Memory B cell (primary cell): ENCODE measurements at regions not wholly inside any gene's neighbourhood (a gene's known extent, or its start where the extent isn't known, plus 50 kb on each side); places are given as distances from the start of the nearest gene placed in this dataset.
"Not testable (repeated sequence)": the region's sequence is repeated elsewhere in the genome, so short reads cannot be mapped to it uniquely, and the experiment has no call there.

ENCODE experiments used
- ATAC-seq: fragments of 150-1000 bp; cut with Tn5 transposase; 2 replicates; pipeline ENCODE4 v1.10.0; 2021; ENCODE audit warnings: low read depth, mild to moderate bottlenecking, moderate library complexity
- DNase-seq, 2 donors: peaks; one replicate each; pipeline ENCODE4 v3.0.0; 2022; ENCODE audit warnings: low spot score in 2 of 2
- H3K27ac Mint-ChIP-seq: one replicate; pipeline ENCODE4 v1.8.0; 2022; ENCODE audit warnings: mild to moderate bottlenecking, moderate library complexity, mixed read lengths
- H3K27me3 Mint-ChIP-seq: one replicate; pipeline ENCODE4 v1.8.0; 2022; ENCODE audit warnings: mixed read lengths
- H3K36me3 Mint-ChIP-seq: one replicate; pipeline ENCODE4 v1.8.0; 2022; ENCODE audit warnings: mild to moderate bottlenecking, mixed read lengths
- H3K4me1 Mint-ChIP-seq: one replicate; pipeline ENCODE4 v1.8.0; 2022; ENCODE audit warnings: mixed read lengths
- H3K4me3 Mint-ChIP-seq: one replicate; pipeline ENCODE4 v1.8.0; 2022; ENCODE audit warnings: mild to moderate bottlenecking, moderate library complexity, mixed read lengths
- H3K9me3 Mint-ChIP-seq: one replicate; pipeline ENCODE4 v1.8.0; 2022; ENCODE audit warnings: mixed read lengths

GRCh38 chrX:76774912-76775311 lies 347.4 kb downstream of the MAGEE1 start:
- not testable (repeated sequence) for H3K27me3 Mint-ChIP-seq, H3K4me1 Mint-ChIP-seq, ATAC-seq, H3K4me3 Mint-ChIP-seq, H3K9me3 Mint-ChIP-seq, DNase-seq, H3K36me3 Mint-ChIP-seq, H3K27ac Mint-ChIP-seq

DNA sequence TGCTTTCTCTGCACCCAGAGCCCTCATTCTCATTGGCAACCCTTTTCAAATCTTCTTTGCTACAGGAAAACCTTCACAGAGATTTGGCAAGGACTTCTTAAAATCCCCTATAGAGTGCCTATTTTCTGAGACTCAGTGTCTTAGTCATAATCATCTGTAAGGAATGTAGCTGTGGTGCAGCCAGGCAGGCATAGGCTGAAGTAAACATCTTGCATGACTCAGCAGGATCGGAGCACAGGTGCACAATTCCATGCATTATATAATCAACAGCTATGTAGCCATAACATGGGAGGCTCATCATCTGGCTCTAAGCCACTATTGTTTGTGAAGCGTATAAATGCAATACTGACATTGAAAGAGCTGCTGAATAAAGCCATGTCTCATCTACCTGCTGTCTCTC lies 368.8 kb downstream of the MAGEE1 start:
- no peaks in the 10 kb centered on the region for H3K36me3 Mint-ChIP-seq

GRCh38 chrX:76802708-76803107 lies 375.2 kb downstream of the MAGEE1 start:
- H3K4me3 Mint-ChIP-seq = no peak overlapping the region
- no peak for ATAC-seq
- H3K27me3 Mint-ChIP-seq = no peaks in the 10 kb centered on the region

More for the DNA sequence above, 368.8 kb downstream of the MAGEE1 start:
- Mint-ChIP-seq H3K27ac (no peak overlapping the region), H3K4me3 (no peak overlapping the region), H3K4me1 (no peaks in the 10 kb centered on the region), H3K9me3 (no peaks in the 10 kb centered on the region), H3K27me3 (no peaks in the 10 kb centered on the region)
- DNase-seq (no peak), ATAC-seq (no peak)

GRCh38 chrX:76815754-76816153 lies 388.2 kb downstream of the MAGEE1 start:
- H3K4me3 Mint-ChIP-seq = no peak overlapping the region
- no peaks in the 10 kb centered on the region for H3K36me3 Mint-ChIP-seq
- H3K9me3 Mint-ChIP-seq = peaks cover 2% of the 10 kb centered on the region

More at GRCh38 chrX:76802708-76803107, 375.2 kb downstream of the MAGEE1 start:
- Mint-ChIP-seq H3K9me3 (no peaks in the 10 kb centered on the region), H3K27ac (no peak overlapping the region), H3K4me1 (no peaks in the 10 kb centered on the region), H3K36me3 (no peaks in the 10 kb centered on the region)
- DNase-seq = no peak

GRCh38 chrX:76817279-76817678 lies 389.8 kb downstream of the MAGEE1 start:
- H3K9me3 Mint-ChIP-seq, H3K27ac Mint-ChIP-seq, H3K4me3 Mint-ChIP-seq, ATAC-seq, DNase-seq, H3K36me3 Mint-ChIP-seq, H3K27me3 Mint-ChIP-seq, H3K4me1 Mint-ChIP-seq: not testable (repeated sequence)

More at GRCh38 chrX:76815754-76816153, 388.2 kb downstream of the MAGEE1 start:
- H3K27ac Mint-ChIP-seq = no peak overlapping the region
- no peaks in the 10 kb centered on the region for H3K4me1 Mint-ChIP-seq
- ATAC-seq (no peak), DNase-seq (no peak)
- H3K27me3 Mint-ChIP-seq = no peaks in the 10 kb centered on the region

- H3K9me3 Mint-ChIP-seq = peaks cover 2% of the 10 kb centered on the region
- ATAC-seq (no peak), DNase-seq (no peak)
- no peaks in the 10 kb centered on the region for H3K36me3 Mint-ChIP-seq
- H3K4me3 Mint-ChIP-seq = no peak overlapping the region
- no peaks in the 10 kb centered on the region for H3K4me1 Mint-ChIP-seq
- no peaks in the 10 kb centered on the region for H3K27me3 Mint-ChIP-seq
- H3K27ac Mint-ChIP-seq = no peak overlapping the region
These were observed 393.8 kb downstream of the MAGEE1 start for GRCh38 chrX:76821276-76821675.

DNA sequence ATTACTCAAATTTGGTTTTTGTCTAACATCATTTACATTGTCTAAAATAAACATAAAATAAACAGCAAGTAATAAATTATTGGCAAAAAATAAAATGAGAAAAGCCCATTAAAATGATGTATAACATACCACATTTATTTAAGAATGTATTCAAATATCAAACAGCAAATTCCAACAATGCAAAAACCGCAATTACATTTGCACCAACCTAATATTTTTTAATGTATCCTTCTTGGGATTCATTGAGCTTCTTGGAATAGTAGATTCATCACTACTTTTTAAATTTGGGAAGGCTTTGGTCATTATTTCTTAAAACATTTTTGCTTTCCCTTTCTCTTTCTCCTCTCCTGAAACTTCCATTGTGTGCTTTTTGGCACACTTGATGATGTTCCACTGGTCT lies 400.2 kb downstream of the MAGEE1 start:
- Mint-ChIP-seq H3K27me3 (no peaks in the 10 kb centered on the region), H3K9me3 (no peaks in the 10 kb centered on the region), H3K4me1 (no peaks in the 10 kb centered on the region), H3K36me3 (no peaks in the 10 kb centered on the region), H3K4me3 (no peak overlapping the region), H3K27ac (no peak overlapping the region)
- no peak for DNase-seq
- ATAC-seq = no peak

DNA sequence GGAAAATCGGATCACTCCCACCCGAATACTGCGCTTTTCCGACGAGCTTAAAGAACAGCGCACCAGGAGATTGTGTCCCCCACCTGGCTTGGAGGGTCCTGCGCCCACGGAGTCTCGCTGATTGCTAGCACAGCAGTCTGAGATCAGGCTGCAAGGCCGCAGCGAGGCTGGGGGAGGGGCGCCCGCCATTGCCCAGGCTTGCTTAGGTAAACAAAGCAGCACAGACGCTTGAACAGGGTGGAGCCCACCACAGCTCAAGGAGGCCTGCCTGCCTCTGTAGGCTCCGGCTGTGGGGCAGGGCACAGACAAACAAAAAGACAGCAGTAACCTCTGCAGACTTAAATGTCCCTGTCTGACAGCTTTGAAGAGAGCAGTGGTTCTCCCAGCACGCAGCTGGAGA lies 413.4 kb downstream of the MAGEE1 start:
- not testable (repeated sequence) for DNase-seq, H3K36me3 Mint-ChIP-seq, H3K27ac Mint-ChIP-seq, H3K9me3 Mint-ChIP-seq, ATAC-seq, H3K4me1 Mint-ChIP-seq, H3K4me3 Mint-ChIP-seq, H3K27me3 Mint-ChIP-seq

GRCh38 chrX:76850851-76851250 lies 423.3 kb downstream of the MAGEE1 start:
- Mint-ChIP-seq H3K27ac (no peak overlapping the region), H3K36me3 (no peaks in the 10 kb centered on the region), H3K27me3 (no peaks in the 10 kb centered on the region), H3K9me3 (peaks cover 3% of the 10 kb centered on the region), H3K4me1 (no peaks in the 10 kb centered on the region), H3K4me3 (no peak overlapping the region)
- ATAC-seq = no peak
- no peak for DNase-seq

DNA sequence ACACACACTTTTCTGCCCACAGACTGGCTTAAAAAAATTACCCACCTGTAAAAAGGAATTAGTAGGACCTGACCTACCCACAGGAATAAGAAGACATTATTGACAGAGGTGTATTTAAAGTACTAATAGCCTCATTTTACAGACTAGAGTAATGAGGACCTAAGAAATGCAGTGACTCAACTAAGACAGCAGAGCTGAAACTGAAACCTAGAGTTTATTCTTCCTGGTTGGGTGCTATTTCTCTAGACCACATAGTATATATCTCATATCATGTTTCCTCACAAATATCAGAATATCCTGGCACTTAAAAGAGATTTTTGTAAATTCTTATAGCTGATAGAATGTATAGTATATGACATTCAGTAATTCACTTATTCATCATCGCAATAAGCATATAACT lies 435.0 kb downstream of the MAGEE1 start:
- no peak overlapping the region for H3K27ac Mint-ChIP-seq
- no peaks in the 10 kb centered on the region for H3K9me3 Mint-ChIP-seq
- ATAC-seq = no peak
- H3K4me1 Mint-ChIP-seq = no peaks in the 10 kb centered on the region
- H3K4me3 Mint-ChIP-seq = no peak overlapping the region
- no peak for DNase-seq
- H3K27me3 Mint-ChIP-seq = no peaks in the 10 kb centered on the region
- no peaks in the 10 kb centered on the region for H3K36me3 Mint-ChIP-seq

DNA sequence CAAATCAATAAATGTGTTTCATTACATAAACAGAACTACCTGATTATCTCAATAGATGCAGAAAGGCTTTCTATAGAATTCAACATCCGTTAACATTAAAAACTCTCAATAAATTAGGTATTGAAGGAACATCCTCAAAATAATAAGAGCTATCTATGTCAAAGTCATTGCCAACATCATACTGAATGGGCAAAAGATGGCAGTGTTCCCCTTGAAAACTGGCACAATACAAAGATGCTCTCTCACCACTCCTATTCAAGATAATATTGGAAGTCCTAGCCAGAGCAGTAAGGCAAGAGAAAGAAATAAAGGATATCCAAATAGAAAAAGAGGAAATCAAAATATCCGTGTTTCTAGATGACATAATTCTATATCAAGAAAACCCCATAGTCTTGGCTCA lies 466.4 kb downstream of the MAGEE1 start:
- no peak overlapping the region for H3K4me3 Mint-ChIP-seq
- no peaks in the 10 kb centered on the region for H3K4me1 Mint-ChIP-seq
- ATAC-seq (no peak), DNase-seq (no peak)
- H3K27ac Mint-ChIP-seq = no peak overlapping the region
- H3K27me3 Mint-ChIP-seq = no peaks in the 10 kb centered on the region
- peaks cover 2% of the 10 kb centered on the region for H3K9me3 Mint-ChIP-seq
- no peaks in the 10 kb centered on the region for H3K36me3 Mint-ChIP-seq

GRCh38 chrX:76915836-76916235 lies 488.3 kb downstream of the MAGEE1 start:
- ATAC-seq = no peak
- Mint-ChIP-seq H3K36me3 (no peaks in the 10 kb centered on the region), H3K4me3 (no peak overlapping the region), H3K9me3 (peaks cover 2% of the 10 kb centered on the region), H3K27me3 (no peaks in the 10 kb centered on the region), H3K4me1 (no peaks in the 10 kb centered on the region), H3K27ac (no peak overlapping the region)
- no peak for DNase-seq

- Mint-ChIP-seq H3K36me3 (no peaks in the 10 kb centered on the region), H3K27me3 (no peaks in the 10 kb centered on the region), H3K4me3 (no peak overlapping the region), H3K4me1 (no peaks in the 10 kb centered on the region), H3K9me3 (peaks cover 2% of the 10 kb centered on the region), H3K27ac (no peak overlapping the region)
- DNase-seq = no peak
- ATAC-seq = no peak
These were observed 490.5 kb downstream of the MAGEE1 start for GRCh38 chrX:76918033-76918432.

- Mint-ChIP-seq H3K4me3 (no peak overlapping the region), H3K36me3 (no peaks in the 10 kb centered on the region), H3K9me3 (no peaks in the 10 kb centered on the region), H3K27me3 (no peaks in the 10 kb centered on the region), H3K4me1 (no peaks in the 10 kb centered on the region), H3K27ac (no peak overlapping the region)
- ATAC-seq (no peak), DNase-seq (no peak)
These were observed 492.3 kb downstream of the MAGEE1 start for GRCh38 chrX:76919761-76920160.

- H3K4me3 Mint-ChIP-seq = no peak overlapping the region
- no peak overlapping the region for H3K27ac Mint-ChIP-seq
- ATAC-seq (no peak), DNase-seq (no peak)
- H3K9me3 Mint-ChIP-seq = no peaks in the 10 kb centered on the region
- no peaks in the 10 kb centered on the region for H3K4me1 Mint-ChIP-seq
- H3K27me3 Mint-ChIP-seq = no peaks in the 10 kb centered on the region
- H3K36me3 Mint-ChIP-seq = no peaks in the 10 kb centered on the region
These were observed 493.1 kb downstream of the MAGEE1 start for GRCh38 chrX:76920607-76921006.

- Mint-ChIP-seq H3K9me3 (no peaks in the 10 kb centered on the region), H3K27me3 (no peaks in the 10 kb centered on the region), H3K4me1 (no peaks in the 10 kb centered on the region), H3K27ac (no peak overlapping the region), H3K4me3 (no peak overlapping the region), H3K36me3 (no peaks in the 10 kb centered on the region)
- ATAC-seq = no peak
- DNase-seq = no peak
These were observed 493.7 kb downstream of the MAGEE1 start for GRCh38 chrX:76921176-76921575.
